GM12873 (cell line): ENCODE measurements at regions not wholly inside any gene's neighbourhood (a gene's known extent, or its start where the extent isn't known, plus 50 kb on each side); places are given as distances from the start of the nearest gene placed in this dataset.

Experiments used
- TF ChIP-seq, protein P1 (sequence below): IDR thresholded peaks from 2 replicates; pipeline ENCODE4 v1.5.1; 2012; ENCODE audit warnings: low read depth, mild to moderate bottlenecking, moderate library complexity, low read length, control low read depth; ENCODE audit not compliant: insufficient read depth; ENCODE audit errors: missing control alignments

DNA sequence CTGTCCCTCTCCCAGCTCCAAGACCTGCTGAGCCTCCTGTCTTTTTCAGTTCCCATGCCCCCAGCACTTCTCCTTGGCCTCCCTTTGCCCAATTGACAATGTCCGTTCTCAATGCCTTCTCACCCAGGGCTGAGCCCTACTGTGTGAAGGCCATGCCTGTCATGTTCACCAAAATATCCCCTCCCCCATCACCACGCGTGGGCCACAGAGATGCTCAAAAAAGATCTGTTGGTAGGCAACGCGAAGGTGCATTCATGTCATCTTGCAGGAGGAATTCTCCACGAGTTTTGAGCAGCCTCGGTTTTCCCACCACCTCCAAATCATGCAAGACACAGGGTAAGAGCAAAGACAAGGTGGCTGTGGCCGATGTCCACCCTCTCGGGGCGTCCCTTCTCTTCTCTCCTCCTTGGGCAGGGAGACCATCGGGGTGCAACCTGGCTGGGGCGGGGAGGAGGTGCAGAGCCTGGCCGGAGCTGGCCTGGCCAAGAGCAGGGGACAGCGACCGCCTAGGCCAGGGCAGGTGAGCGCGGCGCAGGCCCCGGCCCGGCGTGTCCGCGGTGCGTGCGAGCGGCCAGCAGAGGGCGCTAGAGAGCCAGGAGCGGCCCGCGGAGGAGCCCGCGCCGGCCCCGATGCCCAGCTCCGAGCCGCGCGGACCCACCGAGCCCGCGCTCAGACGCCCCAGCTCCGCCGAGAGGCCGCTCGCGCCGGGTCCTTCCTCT lies 56.3 kb upstream of the KRTAP5-11 start:
- TF ChIP-seq, protein P1, sequence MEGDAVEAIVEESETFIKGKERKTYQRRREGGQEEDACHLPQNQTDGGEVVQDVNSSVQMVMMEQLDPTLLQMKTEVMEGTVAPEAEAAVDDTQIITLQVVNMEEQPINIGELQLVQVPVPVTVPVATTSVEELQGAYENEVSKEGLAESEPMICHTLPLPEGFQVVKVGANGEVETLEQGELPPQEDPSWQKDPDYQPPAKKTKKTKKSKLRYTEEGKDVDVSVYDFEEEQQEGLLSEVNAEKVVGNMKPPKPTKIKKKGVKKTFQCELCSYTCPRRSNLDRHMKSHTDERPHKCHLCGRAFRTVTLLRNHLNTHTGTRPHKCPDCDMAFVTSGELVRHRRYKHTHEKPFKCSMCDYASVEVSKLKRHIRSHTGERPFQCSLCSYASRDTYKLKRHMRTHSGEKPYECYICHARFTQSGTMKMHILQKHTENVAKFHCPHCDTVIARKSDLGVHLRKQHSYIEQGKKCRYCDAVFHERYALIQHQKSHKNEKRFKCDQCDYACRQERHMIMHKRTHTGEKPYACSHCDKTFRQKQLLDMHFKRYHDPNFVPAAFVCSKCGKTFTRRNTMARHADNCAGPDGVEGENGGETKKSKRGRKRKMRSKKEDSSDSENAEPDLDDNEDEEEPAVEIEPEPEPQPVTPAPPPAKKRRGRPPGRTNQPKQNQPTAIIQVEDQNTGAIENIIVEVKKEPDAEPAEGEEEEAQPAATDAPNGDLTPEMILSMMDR = peak; percentile 63

DNA sequence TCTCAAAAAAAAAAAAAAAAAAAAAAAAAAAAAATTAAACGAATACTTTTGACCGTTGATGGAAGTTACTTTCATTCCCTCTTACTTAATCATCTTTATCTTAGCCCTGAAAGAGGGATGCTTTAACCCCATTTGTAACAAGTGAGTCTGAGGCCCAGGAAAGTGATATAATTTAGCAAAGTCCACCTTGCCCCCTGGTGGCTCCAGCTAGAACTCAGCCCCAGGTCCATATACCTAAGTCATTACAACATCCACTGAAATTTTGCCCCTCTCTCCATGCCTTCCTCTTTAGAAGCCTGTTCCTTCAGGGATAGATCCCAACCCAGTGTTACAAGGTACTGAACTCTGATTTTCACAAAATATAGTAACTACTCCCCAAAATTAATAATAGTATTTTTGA lies 116.3 kb upstream of the KRTAP5-11 start:
- TF ChIP-seq, protein P1 = peak; percentile 15

DNA sequence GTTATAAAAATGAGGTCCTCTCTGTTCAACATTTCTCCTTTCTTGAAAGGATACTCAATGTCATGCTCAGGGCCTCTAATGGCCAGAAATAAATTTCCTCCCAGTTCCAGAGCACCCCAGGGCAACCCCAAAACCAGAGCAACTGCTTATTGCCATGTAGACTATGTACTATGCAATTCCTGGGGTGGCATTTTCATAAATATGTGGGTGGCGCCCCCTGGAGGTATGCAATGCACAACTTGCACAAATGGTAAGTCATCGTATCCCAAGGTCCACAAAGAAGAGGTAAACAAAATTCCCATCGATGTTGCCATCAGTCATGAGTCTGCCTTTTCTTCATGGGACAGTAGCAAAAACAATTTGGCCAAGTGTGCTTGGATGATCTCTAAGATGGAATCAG lies 98.6 kb upstream of the DEFB108B start:
- TF ChIP-seq, protein P1 = peak; percentile 30

DNA sequence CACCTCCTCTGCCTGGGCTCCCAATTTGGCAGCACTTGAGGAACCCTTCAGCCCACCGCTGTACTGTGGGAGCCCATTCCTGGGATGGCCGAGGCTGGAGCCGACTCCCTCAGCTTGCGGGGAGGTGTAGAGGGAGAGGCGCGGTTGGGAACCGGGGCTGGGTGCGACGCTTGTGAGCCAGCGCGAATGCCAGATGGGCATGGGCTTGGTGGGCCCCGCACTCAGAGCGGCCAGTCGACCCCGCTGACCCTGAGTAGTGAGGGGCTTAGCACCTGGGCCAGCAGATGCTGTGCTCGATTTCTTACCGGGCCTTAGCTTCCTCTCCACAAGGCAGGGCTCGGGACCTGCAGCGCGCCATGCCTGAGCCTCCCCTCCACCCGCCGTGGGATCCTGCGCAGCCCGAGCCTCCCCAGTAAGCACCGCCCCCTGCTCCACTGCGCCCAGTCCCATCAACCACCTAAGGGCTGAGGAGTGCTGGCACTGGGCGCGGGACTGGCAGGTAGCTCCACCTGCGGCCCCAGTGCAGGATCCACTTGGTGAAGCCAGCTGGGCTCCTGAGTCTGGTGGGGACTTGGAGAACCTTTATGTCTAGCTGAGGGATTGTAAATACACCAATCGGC lies 58.3 kb upstream of the DEFB108B start:
- TF ChIP-seq, protein P1 = no peak
